OCI-LY1 (cell line): ENCODE measurements at regions not wholly inside any gene's neighbourhood (a gene's known extent, or its start where the extent isn't known, plus 50 kb on each side); places are given as distances from the start of the nearest gene placed in this dataset.

Experiments
- H2AFZ ChIP-seq: fragments of 200-600 bp; sonication (generic), shearing (Covaris generic); 2 replicates; pipeline ENCODE4 v1.6.0; 2014; ENCODE audit warnings: antibody characterized with exemption, mild to moderate bottlenecking, low read length
- H3F3A ChIP-seq: fragments of 200-600 bp; sonication (generic), shearing (Covaris generic); 2 replicates; pipeline ENCODE4 v1.6.0; 2014; ENCODE audit warnings: mild to moderate bottlenecking, antibody characterized with exemption, low read length, moderate library complexity; ENCODE audit not compliant: insufficient read depth
- H3K27ac ChIP-seq: fragments of 200-600 bp; sonication (generic); 2 replicates; pipeline ENCODE4 v1.5.1; 2014; ENCODE audit warnings: low read length, mixed run types, mild to moderate bottlenecking, low read depth; ENCODE audit not compliant: poor library complexity, severe bottlenecking
- H3K27me3 ChIP-seq: fragments of 200-600 bp; sonication (generic); 2 replicates; pipeline ENCODE4 v1.6.0; 2014; ENCODE audit warnings: antibody characterized with exemption, mild to moderate bottlenecking, low read length, moderate library complexity; ENCODE audit not compliant: insufficient read depth
- H3K36me3 ChIP-seq: fragments of 200-600 bp; sonication (generic); 2 replicates; pipeline ENCODE4 v1.6.1; 2014; ENCODE audit warnings: mild to moderate bottlenecking, antibody characterized with exemption, low read length, moderate library complexity, mixed read lengths; ENCODE audit not compliant: insufficient read depth
- H3K4me1 ChIP-seq: fragments of 200-600 bp; sonication (generic); 2 replicates; pipeline ENCODE4 v1.5.1; 2014; ENCODE audit warnings: mild to moderate bottlenecking, low read length, moderate library complexity; ENCODE audit not compliant: insufficient read depth, severe bottlenecking
- H3K4me2 ChIP-seq: fragments of 200-600 bp; sonication (generic), shearing (Covaris generic); 2 replicates; pipeline ENCODE4 v1.6.1; 2014; ENCODE audit warnings: low read length
- H3K4me3 ChIP-seq: fragments of 200-600 bp; sonication (generic); 2 replicates; pipeline ENCODE4 v1.5.1; 2014; ENCODE audit warnings: low read length, low read depth, mild to moderate bottlenecking, mixed read lengths; ENCODE audit not compliant: poor library complexity, severe bottlenecking
- H3K79me2 ChIP-seq: fragments of 200-600 bp; shearing (Covaris generic); 2 replicates; pipeline ENCODE4 v1.6.1; 2016; ENCODE audit warnings: mixed run types, low read length, mixed read lengths; ENCODE audit not compliant: insufficient read depth
- H3K9ac ChIP-seq: fragments of 200-600 bp; sonication (generic), shearing (Covaris generic); 2 replicates; pipeline ENCODE4 v1.6.1; 2014; ENCODE audit warnings: mild to moderate bottlenecking, low read length, mixed read lengths
- H3K9me2 ChIP-seq: fragments of 200-600 bp; sonication (generic), shearing (Covaris generic); 2 replicates; pipeline ENCODE4 v1.6.1; 2014; ENCODE audit warnings: low read depth, mild to moderate bottlenecking, low read length, mixed read lengths
- H3K9me3 ChIP-seq: fragments of 200-600 bp; shearing (Covaris generic); 2 replicates; pipeline ENCODE4 v1.6.1; 2014; ENCODE audit warnings: low read length, mixed read lengths
- H4K20me1 ChIP-seq: fragments of 200-600 bp; sonication (generic), shearing (Covaris generic); 2 replicates; pipeline ENCODE4 v1.6.0; 2016; ENCODE audit warnings: mild to moderate bottlenecking, low read length; ENCODE audit not compliant: insufficient read depth
- CTCF ChIP-seq: fragments of 200-600 bp; sonication (generic), shearing (Covaris generic); IDR thresholded peaks from 2 replicates; pipeline ENCODE4 v1.5.1; 2017; ENCODE audit warnings: mild to moderate bottlenecking, antibody characterized with exemption, low read length, moderate library complexity, mixed read lengths
- EZH2 ChIP-seq: fragments of 200-600 bp; sonication (generic), shearing (Covaris generic); IDR thresholded peaks from 2 replicates; pipeline ENCODE4 v1.8.0; 2017; ENCODE audit warnings: borderline replicate concordance, mixed run types, mild to moderate bottlenecking, antibody characterized with exemption, low read length, moderate library complexity, mixed read lengths

GRCh38 chr3:28089527-28089897 lies 151.9 kb upstream of the CMC1 start:
- H3K27ac ChIP-seq = no peak overlapping the region
- H3K79me2 ChIP-seq = no peaks in the 10 kb centered on the region
- no peak overlapping the region for H3K9ac ChIP-seq
- no peaks in the 10 kb centered on the region for H3K36me3 ChIP-seq
- H3K4me3 ChIP-seq = no peak overlapping the region
- H3F3A ChIP-seq = no peaks in the 10 kb centered on the region
- no peaks in the 10 kb centered on the region for H3K9me2 ChIP-seq
- H2AFZ ChIP-seq = no peak overlapping the region
- no peaks in the 10 kb centered on the region for H4K20me1 ChIP-seq
- H3K27me3 ChIP-seq = no peaks in the 10 kb centered on the region
- no peaks in the 10 kb centered on the region for H3K9me3 ChIP-seq
- no peak overlapping the region for H3K4me2 ChIP-seq
- no peaks in the 10 kb centered on the region for H3K4me1 ChIP-seq
- no peak for TF ChIP-seq EZH2
- no peak for TF ChIP-seq CTCF

- no peak overlapping the region for H3K4me2 ChIP-seq
- H3K27ac ChIP-seq = no peak overlapping the region
- no peaks in the 10 kb centered on the region for H3K4me1 ChIP-seq
- H3K9ac ChIP-seq = no peak overlapping the region
- no peaks in the 10 kb centered on the region for H3K9me3 ChIP-seq
- no peaks in the 10 kb centered on the region for H3K9me2 ChIP-seq
- no peaks in the 10 kb centered on the region for H3F3A ChIP-seq
- TF ChIP-seq CTCF (no peak), EZH2 (no peak)
- H4K20me1 ChIP-seq = no peaks in the 10 kb centered on the region
- no peaks in the 10 kb centered on the region for H3K27me3 ChIP-seq
- no peak overlapping the region for H2AFZ ChIP-seq
- no peaks in the 10 kb centered on the region for H3K79me2 ChIP-seq
- H3K4me3 ChIP-seq = no peak overlapping the region
- no peaks in the 10 kb centered on the region for H3K36me3 ChIP-seq
These were observed 142.1 kb upstream of the CMC1 start for GRCh38 chr3:28099296-28099695.

- Histone ChIP-seq H2AFZ (no peak overlapping the region), H3K27ac (no peak overlapping the region), H3K4me1 (no peaks in the 10 kb centered on the region), H3K4me2 (no peak overlapping the region), H3K79me2 (no peaks in the 10 kb centered on the region), H3F3A (no peaks in the 10 kb centered on the region), H3K9me2 (no peaks in the 10 kb centered on the region), H3K4me3 (no peak overlapping the region), H3K9me3 (no peaks in the 10 kb centered on the region), H3K27me3 (no peaks in the 10 kb centered on the region), H3K9ac (no peak overlapping the region), H3K36me3 (no peaks in the 10 kb centered on the region), H4K20me1 (no peaks in the 10 kb centered on the region)
- TF ChIP-seq EZH2 = no peak
- TF ChIP-seq CTCF = no peak
These were observed 139.7 kb upstream of the CMC1 start for GRCh38 chr3:28101705-28102104.
